Amniotic epithelial cell (primary cell): ENCODE measurements at regions not wholly inside any gene's neighbourhood (a gene's known extent, or its start where the extent isn't known, plus 50 kb on each side); places are given as distances from the start of the nearest gene placed in this dataset.
A peak's percentile ranks its signal among the peaks of the same experiment; 100 is the strongest.

Source experiments
- DNase-seq: peaks from one replicate; pipeline ENCODE4 v3.0.0-alpha.2; 2010; ENCODE audit warnings: low read depth

- DNase-seq, result no peak
These were observed 100.2 kb downstream of the PERP start for GRCh38 chr6:138007014-138007472.

DNA sequence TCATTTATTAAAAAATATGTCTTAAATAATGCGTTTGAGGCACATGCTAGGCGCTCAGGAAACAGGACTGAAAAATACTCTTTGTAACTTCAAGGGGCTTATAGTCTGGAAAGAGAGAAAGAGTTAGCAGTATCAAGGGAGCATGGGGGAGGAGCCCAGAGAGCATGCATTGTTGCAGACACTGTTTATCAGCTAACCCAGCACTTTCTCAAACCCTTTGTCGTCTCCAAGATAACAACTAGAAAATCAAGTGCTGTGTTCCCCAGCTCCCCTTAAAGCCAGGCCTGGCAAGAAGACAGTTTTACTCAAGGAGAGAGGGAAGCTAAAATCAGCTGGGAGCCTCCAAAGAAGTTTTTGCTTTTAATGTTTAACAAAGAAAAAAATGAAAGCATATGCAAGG is 98.4 kb downstream of the PERP start:
- DNase-seq, result no peak

DNA sequence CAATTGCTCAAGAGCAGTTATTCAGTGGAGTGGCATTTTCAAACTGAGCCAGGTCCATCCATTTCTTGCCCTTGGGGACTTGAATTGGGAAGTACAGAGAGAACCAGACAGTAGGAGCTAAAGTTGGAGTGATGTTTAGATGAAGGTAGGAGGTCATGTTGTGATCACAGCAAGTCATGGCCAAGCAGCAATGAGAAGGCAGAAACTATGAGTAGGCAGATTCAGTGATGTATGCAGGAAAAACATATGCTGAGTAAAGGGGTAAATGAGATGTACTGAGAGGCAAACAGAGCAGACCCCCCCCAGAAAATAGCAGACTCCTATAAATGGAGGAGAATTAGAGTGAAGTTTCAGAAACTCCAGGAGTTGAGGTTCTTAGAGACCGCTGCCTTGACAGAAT is 95.8 kb downstream of the PERP start:
- DNase-seq, result no peak

DNA sequence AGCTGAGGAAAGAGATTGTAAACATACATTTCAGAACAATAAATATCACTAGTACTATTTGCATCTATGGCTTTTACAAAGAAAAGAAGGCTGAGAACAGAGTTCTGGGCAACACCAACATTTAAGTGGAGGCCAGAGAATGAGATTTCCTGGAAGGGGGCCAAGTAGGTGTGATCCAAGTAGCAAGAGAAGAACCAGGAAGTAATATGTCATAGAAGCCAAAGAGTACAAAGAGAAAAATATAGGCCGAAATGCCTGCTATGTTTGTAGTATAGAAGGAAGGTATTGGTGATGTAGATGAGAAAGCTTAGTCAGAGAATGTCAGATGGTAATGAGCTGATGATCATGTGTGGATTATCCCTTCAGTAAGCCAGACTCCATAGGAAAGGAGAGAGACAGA is 94.5 kb downstream of the PERP start:
- DNase-seq, result no peak

GRCh38 chr6:138013959-138014358 is 93.3 kb downstream of the PERP start:
- no peak for DNase-seq

- DNase-seq, result no peak
These were observed 90.0 kb downstream of the PERP start for GRCh38 chr6:138017166-138017757.

DNA sequence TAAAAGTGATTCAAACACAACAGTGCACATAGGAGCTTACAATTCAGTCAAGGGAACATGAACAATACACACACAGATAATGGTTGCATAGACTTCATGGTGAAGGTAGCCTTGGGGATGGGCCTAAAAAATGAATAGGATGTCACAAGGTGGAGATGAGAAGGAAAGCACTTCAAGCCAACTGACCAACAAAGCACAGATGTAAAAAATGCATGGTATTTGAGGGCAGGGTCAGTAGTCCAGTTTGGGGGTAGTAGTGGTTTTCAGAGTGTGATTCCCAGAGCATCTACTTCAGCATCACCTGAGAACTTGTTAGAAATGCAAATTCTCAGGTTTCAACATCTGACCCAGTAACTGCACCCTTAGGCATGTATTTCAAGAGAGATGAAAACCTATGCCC is 88.9 kb downstream of the PERP start:
- DNase-seq, result no peak

- DNase-seq, result peak; percentile 41
These were observed 81.7 kb downstream of the PERP start for GRCh38 chr6:138025528-138025978.

- peak; percentile 75 for DNase-seq
These were observed 80.9 kb downstream of the PERP start for GRCh38 chr6:138026342-138026741.

GRCh38 chr6:138028893-138029292 is 78.3 kb downstream of the PERP start:
- no peak for DNase-seq

DNA sequence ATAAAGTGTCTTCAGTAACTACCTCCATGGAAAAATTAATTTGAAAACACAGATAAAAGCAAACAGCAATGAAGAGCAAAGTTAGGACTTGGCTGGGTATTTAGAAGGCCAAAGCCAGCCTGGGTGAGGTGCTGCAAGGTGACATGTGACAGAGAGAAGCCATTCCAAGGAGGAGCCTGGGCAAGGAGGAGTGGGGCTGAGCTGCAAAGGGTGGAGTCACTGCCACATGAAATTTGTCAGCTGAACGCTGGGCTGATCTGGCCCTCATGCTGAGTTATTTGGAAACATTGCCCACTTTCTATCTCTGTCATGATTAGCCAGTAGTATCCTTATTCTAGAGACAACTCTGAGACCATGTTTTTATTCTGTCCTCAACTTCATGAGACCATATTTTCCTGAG is 76.3 kb downstream of the PERP start:
- DNase-seq, result no peak

GRCh38 chr6:138031417-138031816 is 75.8 kb downstream of the PERP start:
- DNase-seq, result no peak

GRCh38 chr6:138031850-138032249 is 75.4 kb downstream of the PERP start:
- no peak for DNase-seq

DNA sequence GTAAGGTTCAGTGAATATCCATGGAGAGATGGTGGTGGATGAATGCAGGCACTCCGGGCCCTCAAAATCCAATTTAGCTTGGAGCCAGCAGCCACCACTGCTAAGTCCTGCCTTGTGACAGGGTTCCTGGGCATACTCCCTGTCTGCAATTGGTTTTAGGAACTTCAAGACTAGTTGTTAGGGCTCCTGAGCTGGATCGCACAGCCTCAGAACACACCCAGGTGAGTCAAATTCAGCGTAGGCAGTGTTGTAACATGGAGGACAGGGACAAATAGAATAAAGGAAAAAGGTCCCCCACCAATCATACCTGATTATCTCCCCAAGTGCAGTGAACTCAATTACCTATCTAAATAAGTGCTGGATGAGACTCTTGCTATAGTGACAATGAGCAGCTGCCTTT is 74.6 kb downstream of the PERP start:
- no peak for DNase-seq

DNA sequence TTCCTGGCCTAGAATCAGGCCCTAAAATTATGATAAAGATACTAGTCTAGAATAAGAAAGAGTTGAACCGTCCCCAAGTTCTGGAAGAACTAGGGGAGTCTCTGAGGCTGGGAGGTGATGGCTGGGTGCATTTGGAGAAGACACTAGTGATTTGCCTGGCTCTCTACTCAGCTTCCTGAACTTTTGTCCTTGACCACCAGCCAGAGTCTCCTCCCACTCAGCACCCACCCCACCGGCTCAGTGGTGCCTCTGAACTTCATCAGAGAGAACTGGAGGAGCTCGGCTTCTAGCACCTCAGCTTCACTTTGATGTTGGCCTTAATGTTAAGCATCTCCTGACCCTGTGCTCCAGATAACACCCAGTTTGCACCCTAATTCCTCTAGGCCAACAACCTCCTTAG is 73.0 kb downstream of the PERP start:
- DNase-seq, result no peak

DNA sequence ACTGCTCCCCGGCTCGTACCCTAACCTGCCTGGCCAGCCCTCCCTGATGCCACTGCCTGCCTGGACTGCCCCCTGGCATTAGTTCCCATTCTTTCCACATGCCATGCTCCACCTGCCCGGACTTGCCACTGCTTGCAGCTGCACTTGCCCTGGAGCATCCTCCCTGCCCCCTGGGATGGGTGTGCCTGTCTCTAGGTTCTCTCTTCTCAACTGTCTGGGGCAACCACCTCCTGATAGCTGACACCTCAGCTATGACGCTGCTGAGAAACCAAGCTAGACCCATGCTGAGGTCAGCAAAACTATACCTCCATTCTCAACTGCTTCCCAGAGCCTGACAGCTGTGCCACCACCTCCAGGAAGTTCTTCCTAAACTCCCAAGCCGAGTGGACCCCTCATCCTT is 72.1 kb downstream of the PERP start:
- DNase-seq, result no peak

DNA sequence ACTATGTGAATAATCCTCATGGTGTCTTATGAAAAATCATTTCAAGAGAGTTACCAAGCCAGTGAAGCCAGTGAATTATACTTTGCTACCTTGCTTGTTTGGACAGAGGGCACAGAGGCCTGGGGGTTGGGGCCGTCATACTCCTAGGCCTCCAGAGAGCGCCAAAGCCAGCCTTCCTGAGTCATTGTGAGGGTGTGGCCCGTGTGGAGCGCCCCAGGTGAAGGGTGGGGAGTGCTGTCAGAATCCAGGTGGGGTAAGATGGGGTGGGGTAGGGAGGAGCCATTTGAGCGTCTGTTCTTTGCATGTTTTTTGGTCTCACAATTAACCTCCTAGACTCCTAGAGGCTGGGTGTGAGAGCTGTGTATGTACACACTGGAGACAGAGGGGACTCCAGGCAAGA is 71.1 kb downstream of the PERP start:
- no peak for DNase-seq

DNA sequence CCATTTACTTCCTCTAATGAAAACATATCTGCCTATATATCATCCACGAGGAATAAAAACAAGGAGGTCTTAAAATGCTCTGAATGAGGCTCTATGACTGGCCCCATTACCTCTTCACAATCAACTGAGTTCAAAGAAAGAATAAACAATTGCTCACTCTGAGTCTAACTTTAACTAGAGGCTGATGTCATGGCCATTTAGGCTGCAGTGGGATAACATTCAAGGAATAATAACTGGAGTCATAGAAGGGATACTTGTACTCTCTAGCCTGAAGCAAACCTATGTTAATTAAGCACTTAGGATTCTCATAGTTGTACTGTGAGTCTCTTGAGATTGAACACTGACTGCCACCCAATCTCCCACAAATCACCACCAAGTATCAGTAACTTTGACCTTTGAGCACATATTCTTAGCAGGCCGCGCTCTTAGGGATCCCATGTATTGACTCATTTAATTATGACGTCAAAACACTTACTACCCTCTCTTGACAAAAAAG is 70.2 kb downstream of the PERP start:
- no peak for DNase-seq

GRCh38 chr6:138038142-138038870 is 68.9 kb downstream of the PERP start:
- DNase-seq, result no peak
